GM12875 (cell line): ENCODE measurements at regions not wholly inside any gene's neighbourhood (a gene's known extent, or its start where the extent isn't known, plus 50 kb on each side); places are given as distances from the start of the nearest gene placed in this dataset.

Source experiments
- H3K4me3 ChIP-seq: one replicate; pipeline ENCODE4 v1.5.1; 2011; ENCODE audit warnings: low read depth, low read length, control low read depth
- CTCF ChIP-seq: IDR thresholded peaks from 2 replicates; pipeline ENCODE4 v1.5.1; 2011; ENCODE audit warnings: low read depth, mild to moderate bottlenecking, control low read depth, inconsistent platforms, low read length, moderate library complexity, borderline replicate concordance; ENCODE audit not compliant: insufficient read depth

GRCh38 chr5:15220642-15221173 lies 279.3 kb upstream of the FBXL7 start:
- TF ChIP-seq CTCF: no peak
- H3K4me3 ChIP-seq: no peak overlapping the region

GRCh38 chr5:15215056-15215455 lies 284.9 kb upstream of the FBXL7 start:
- no peak for TF ChIP-seq CTCF
- no peak overlapping the region for H3K4me3 ChIP-seq

GRCh38 chr5:15214010-15214409 lies 286.0 kb upstream of the FBXL7 start:
- no peak overlapping the region for H3K4me3 ChIP-seq
- no peak for TF ChIP-seq CTCF

GRCh38 chr5:15209053-15209762 lies 290.8 kb upstream of the FBXL7 start:
- no peak for TF ChIP-seq CTCF
- no peak overlapping the region for H3K4me3 ChIP-seq

- TF ChIP-seq CTCF: no peak
- no peak overlapping the region for H3K4me3 ChIP-seq
Observed at GRCh38 chr5:15206133-15206532, 293.8 kb upstream of the FBXL7 start.

- no peak overlapping the region for H3K4me3 ChIP-seq
- TF ChIP-seq CTCF: no peak
Observed at GRCh38 chr5:15203376-15203775, 296.6 kb upstream of the FBXL7 start.

- no peak for TF ChIP-seq CTCF
- no peak overlapping the region for H3K4me3 ChIP-seq
Observed at GRCh38 chr5:15191012-15191411, 309.0 kb upstream of the FBXL7 start.
